ENCODE measurements at regions not wholly inside any gene's neighbourhood (a gene's known extent, or its start where the extent isn't known, plus 50 kb on each side); places are given as distances from the start of the nearest gene placed in this dataset.

DNA sequence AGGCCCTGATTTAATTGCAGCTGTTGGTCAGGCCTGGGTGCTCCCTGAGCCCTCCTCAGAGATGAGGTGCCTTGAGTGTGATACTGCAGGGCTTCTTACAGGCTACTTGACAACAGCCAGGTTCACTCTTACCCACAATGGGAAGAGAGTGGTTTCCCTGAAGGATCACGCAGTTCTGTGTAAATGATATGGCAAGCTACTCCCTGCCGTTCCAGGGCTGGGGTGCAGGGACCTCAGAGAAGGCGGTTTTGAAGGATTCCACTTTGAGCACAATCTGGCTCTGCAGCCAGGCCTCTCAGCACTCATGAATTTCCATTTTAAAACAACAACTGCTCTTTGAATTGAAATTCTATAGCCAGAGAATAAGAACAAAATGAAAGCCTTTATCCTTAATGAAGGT, 92.9 kb downstream of the SLC17A6 start:
- Histone ChIP-seq H3K9me3 (peaks cover 0 to 5% (median 0%) of the 10 kb centered on the region in 3 donors), H3K27me3 (peaks cover 15% of the 10 kb centered on the region), H3K36me3 (no peaks in the 10 kb centered on the region), H3K4me1 (peaks cover 0 to 7% (median 0%) of the 10 kb centered on the region in 3 donors), H3K4me3 (no peak overlapping the region), H3K27ac (no peak overlapping the region)
- TF ChIP-seq POLR2AphosphoS5 (IDR thresholded peaks at IDR 0.05): no peak
- TF ChIP-seq EP300 (IDR thresholded peaks at IDR 0.05): no peak
- TF ChIP-seq, protein P1, sequence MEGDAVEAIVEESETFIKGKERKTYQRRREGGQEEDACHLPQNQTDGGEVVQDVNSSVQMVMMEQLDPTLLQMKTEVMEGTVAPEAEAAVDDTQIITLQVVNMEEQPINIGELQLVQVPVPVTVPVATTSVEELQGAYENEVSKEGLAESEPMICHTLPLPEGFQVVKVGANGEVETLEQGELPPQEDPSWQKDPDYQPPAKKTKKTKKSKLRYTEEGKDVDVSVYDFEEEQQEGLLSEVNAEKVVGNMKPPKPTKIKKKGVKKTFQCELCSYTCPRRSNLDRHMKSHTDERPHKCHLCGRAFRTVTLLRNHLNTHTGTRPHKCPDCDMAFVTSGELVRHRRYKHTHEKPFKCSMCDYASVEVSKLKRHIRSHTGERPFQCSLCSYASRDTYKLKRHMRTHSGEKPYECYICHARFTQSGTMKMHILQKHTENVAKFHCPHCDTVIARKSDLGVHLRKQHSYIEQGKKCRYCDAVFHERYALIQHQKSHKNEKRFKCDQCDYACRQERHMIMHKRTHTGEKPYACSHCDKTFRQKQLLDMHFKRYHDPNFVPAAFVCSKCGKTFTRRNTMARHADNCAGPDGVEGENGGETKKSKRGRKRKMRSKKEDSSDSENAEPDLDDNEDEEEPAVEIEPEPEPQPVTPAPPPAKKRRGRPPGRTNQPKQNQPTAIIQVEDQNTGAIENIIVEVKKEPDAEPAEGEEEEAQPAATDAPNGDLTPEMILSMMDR (IDR thresholded peaks at IDR 0.05): no peak
- TF ChIP-seq POLR2A (IDR thresholded peaks at IDR 0.05): no peak
- WGBS, 2 donors (ENCODE audit: low coverage in 1 of 2): 70 to 89% methylated on average over 2 to 3 of the region's 3 CpGs
- ATAC-seq: no peak

DNA sequence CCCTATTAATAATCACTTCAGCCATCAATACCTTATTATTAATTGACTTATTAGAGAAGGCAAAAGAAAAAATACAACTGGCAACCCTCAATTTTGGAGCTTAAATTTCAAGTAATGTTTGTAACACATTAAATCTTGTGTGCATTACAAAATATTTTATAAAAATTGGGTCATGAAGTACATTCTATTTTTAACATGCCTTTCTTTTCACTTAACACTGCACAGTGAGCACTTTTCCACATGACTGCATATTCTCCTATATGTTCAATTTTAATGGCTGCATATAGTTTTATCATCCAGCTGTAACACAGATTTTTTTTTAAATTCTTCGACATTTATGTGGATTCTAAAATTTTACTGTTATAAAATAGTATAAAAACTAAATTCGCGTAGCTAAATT, 92.5 kb downstream of the SLC17A6 start:
- peaks cover 0 to 7% (median 0%) of the 10 kb centered on the region in 3 donors for H3K4me1 ChIP-seq
- peaks cover 0 to 5% (median 0%) of the 10 kb centered on the region in 3 donors for H3K9me3 ChIP-seq
- no peak overlapping the region for H3K4me3 ChIP-seq
- no peak overlapping the region for H3K27ac ChIP-seq
- 89 to 90% methylated on average over 3 of the region's 3 CpGs for WGBS, 2 donors (ENCODE audit: low coverage in 1 of 2)
- peaks cover 15% of the 10 kb centered on the region for H3K27me3 ChIP-seq
- H3K36me3 ChIP-seq: no peaks in the 10 kb centered on the region
- no peak for ATAC-seq
- no peak for TF ChIP-seq EP300 (IDR thresholded peaks at IDR 0.05)
- TF ChIP-seq POLR2AphosphoS5 (IDR thresholded peaks at IDR 0.05): no peak
- TF ChIP-seq, protein P1 (IDR thresholded peaks at IDR 0.05): no peak

DNA sequence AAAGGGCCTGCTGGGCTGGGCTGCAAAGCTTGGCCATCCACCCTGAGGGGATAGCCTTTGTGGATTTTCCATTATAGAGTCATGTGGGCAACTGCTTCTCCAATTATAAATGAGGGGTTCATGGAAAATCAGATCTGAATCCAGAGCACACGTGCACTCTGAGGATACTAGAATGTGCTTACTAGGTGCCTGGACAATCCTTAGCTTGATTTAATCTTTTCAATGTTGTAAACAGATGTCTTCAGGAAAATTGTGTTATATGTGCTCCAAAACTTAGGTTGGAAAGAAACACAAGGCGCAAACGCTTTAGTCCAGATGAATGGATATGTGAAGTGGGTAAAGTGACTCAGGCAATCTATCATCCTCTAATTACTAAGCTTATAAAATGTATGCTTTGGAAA, 92.0 kb downstream of the SLC17A6 start:
- Histone ChIP-seq H3K27me3 (peaks cover 15% of the 10 kb centered on the region), H3K9me3 (peaks cover 0 to 5% (median 0%) of the 10 kb centered on the region in 3 donors), H3K4me3 (no peak overlapping the region), H3K27ac (no peak overlapping the region), H3K36me3 (no peaks in the 10 kb centered on the region), H3K4me1 (peaks cover 0 to 7% (median 0%) of the 10 kb centered on the region in 3 donors)
- 40 to 46% methylated on average over 3 of the region's 3 CpGs for WGBS, 2 donors (ENCODE audit: low coverage in 1 of 2)
- no peak for TF ChIP-seq POLR2A (IDR thresholded peaks at IDR 0.05)
- TF ChIP-seq POLR2AphosphoS5 (IDR thresholded peaks at IDR 0.05): no peak
- TF ChIP-seq, protein P1 (IDR thresholded peaks at IDR 0.05): no peak
- TF ChIP-seq EP300 (IDR thresholded peaks at IDR 0.05): no peak
- no peak for ATAC-seq
